ENCODE measurements at regions not wholly inside any gene's neighbourhood (a gene's known extent, or its start where the extent isn't known, plus 50 kb on each side); places are given as distances from the start of the nearest gene placed in this dataset.

GRCh38 chr2:71893646-71894045, 254.0 kb downstream of the CYP26B1 start:
- DNase-seq (ENCODE audit: low spot score) (no peak), ATAC-seq (no peak), FAIRE-seq (no peak)
- no TSS peak for BruUV-seq (replicated peaks)
- Histone ChIP-seq H3K4me3 (replicated peaks in 1 of 3; ENCODE audit: insufficient read depth in 1 of 3, low read depth in 2 of 3, low read length in 3 of 3) (no peak overlapping the region), H3K9ac (ENCODE audit: insufficient read depth, low read depth, low read length) (no peak overlapping the region), H3K36me3 (replicated peaks in 1 of 2; ENCODE audit: control insufficient read depth in 1 of 2, insufficient read depth in 2 of 2, low read length in 2 of 2) (no peaks in the 10 kb centered on the region), H3K4me2 (ENCODE audit: low read depth, low read length) (no peak overlapping the region), H3K79me2 (ENCODE audit: insufficient read depth, low read length) (no peaks in the 10 kb centered on the region), H4K20me1 (ENCODE audit: insufficient read depth, low read length) (no peaks in the 10 kb centered on the region), H2AFZ (ENCODE audit: low read length) (no peak overlapping the region), H3K27ac (ENCODE audit: extremely low read length, insufficient read depth, low read length) (no peak overlapping the region), H3K27me3 (ENCODE audit: control insufficient read depth in 1 of 2, insufficient read depth in 2 of 2, low read length in 2 of 2) (peaks cover 14 to 53% of the 10 kb centered on the region in 2 experiments), H3K4me1 (ENCODE audit: insufficient read depth, low read length) (no peaks in the 10 kb centered on the region), H3K9me3 (ENCODE audit: low read length) (no peaks in the 10 kb centered on the region)
- in situ Hi-C loops (cut with HindIII; ENCODE audit: extremely low pct_ligation_motif_present, low pct_unique_long_range_greater_than_20kb) = no loop called here
- ChIA-PET POLR2A (no interaction called here), CTCF (ENCODE audit: low intra/inter-chr PET ratio, low total read pairs) (no interaction called here)
- intact Hi-C loops (cut with micrococcal nuclease; ENCODE audit: unreplicated experiment) = no loop called here
- 13% methylated on average over 6 of the region's 13 CpGs for WGBS (ENCODE audit: low lambda C conversion rate)
- TF ChIP-seq RNF2 (conservative IDR thresholded peaks at IDR 0.05; ENCODE audit: low read depth) = no peak
- TF ChIP-seq, protein P1, sequence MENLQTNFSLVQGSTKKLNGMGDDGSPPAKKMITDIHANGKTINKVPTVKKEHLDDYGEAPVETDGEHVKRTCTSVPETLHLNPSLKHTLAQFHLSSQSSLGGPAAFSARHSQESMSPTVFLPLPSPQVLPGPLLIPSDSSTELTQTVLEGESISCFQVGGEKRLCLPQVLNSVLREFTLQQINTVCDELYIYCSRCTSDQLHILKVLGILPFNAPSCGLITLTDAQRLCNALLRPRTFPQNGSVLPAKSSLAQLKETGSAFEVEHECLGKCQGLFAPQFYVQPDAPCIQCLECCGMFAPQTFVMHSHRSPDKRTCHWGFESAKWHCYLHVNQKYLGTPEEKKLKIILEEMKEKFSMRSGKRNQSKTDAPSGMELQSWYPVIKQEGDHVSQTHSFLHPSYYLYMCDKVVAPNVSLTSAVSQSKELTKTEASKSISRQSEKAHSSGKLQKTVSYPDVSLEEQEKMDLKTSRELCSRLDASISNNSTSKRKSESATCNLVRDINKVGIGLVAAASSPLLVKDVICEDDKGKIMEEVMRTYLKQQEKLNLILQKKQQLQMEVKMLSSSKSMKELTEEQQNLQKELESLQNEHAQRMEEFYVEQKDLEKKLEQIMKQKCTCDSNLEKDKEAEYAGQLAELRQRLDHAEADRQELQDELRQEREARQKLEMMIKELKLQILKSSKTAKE (CRISPR knock-in tag; IDR thresholded peaks at IDR 0.05; ENCODE audit: borderline replicate concordance) = no peak
- no peak for TF ChIP-seq HNRNPH1 (optimal IDR thresholded peaks at IDR 0.05; ENCODE audit: low read depth, low read length)
- TF ChIP-seq CBX1 (IDR thresholded peaks at IDR 0.05; ENCODE audit: low read depth) = no peak
- TF ChIP-seq KLF16 (CRISPR knock-in tag; IDR thresholded peaks at IDR 0.05) = no peak
- no peak for TF ChIP-seq ELF3 (CRISPR knock-in tag; IDR thresholded peaks at IDR 0.05)
- TF ChIP-seq ZNF607 (CRISPR knock-in tag; IDR thresholded peaks at IDR 0.05; ENCODE audit: borderline replicate concordance) = no peak
- no peak for TF ChIP-seq ZGPAT (CRISPR knock-in tag; IDR thresholded peaks at IDR 0.05)

Measured in HepG2 (cell line).